ENCODE measurements at regions not wholly inside any gene's neighbourhood (a gene's known extent, or its start where the extent isn't known, plus 50 kb on each side); places are given as distances from the start of the nearest gene placed in this dataset.
A peak's percentile ranks its signal among the peaks of the same experiment; 100 is the strongest.

DNA sequence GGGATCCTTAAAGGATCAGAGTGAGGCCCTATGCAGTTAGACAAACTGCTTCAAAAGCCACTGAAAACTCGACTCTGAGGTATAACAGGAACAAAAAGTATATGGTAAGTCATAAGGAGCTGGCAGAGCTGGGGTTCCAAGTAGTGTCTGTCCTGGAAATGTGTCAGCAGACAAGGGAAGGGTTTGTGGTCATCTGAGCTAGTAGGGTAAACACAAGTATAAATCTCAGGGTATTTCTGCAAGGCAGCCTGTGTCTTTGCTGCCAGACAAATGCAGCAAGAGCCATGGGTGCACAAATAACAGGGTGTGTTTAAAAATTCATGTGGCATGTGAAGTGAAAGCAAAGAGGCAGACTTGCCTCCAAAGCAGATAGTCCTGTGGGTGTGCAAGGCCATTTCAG, 759.0 kb upstream of the ADAMTS5 start:
- H3K27me3 ChIP-seq (ENCODE audit: control insufficient read depth, insufficient read depth, low read length, poor library complexity, severe bottlenecking) = no peaks in the 10 kb centered on the region
- Mint-ChIP-seq H3K27me3 (ENCODE audit: insufficient read depth) (no peaks in the 10 kb centered on the region), H3K4me3 (no peak overlapping the region), H3K36me3 (ENCODE audit: low read depth) (peaks cover 5% of the 10 kb centered on the region), H3K27ac (no peak overlapping the region), H3K9me3 (peaks cover 18% of the 10 kb centered on the region), H3K4me1 (peaks cover 5% of the 10 kb centered on the region)
- TF ChIP-seq, protein P1, sequence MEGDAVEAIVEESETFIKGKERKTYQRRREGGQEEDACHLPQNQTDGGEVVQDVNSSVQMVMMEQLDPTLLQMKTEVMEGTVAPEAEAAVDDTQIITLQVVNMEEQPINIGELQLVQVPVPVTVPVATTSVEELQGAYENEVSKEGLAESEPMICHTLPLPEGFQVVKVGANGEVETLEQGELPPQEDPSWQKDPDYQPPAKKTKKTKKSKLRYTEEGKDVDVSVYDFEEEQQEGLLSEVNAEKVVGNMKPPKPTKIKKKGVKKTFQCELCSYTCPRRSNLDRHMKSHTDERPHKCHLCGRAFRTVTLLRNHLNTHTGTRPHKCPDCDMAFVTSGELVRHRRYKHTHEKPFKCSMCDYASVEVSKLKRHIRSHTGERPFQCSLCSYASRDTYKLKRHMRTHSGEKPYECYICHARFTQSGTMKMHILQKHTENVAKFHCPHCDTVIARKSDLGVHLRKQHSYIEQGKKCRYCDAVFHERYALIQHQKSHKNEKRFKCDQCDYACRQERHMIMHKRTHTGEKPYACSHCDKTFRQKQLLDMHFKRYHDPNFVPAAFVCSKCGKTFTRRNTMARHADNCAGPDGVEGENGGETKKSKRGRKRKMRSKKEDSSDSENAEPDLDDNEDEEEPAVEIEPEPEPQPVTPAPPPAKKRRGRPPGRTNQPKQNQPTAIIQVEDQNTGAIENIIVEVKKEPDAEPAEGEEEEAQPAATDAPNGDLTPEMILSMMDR (conservative IDR thresholded peaks at IDR 0.05) = no peak
- no peak overlapping the region for H3K27ac ChIP-seq (ENCODE audit: low read depth, low read length)
- peaks cover 11% of the 10 kb centered on the region for H3K9me3 ChIP-seq (ENCODE audit: control insufficient read depth, low read length)
- no peak overlapping the region for H3K4me3 ChIP-seq (ENCODE audit: low read length)
- H3K4me1 ChIP-seq (ENCODE audit: control insufficient read depth, insufficient read depth, low read length) = no peaks in the 10 kb centered on the region
- 76 to 86% methylated on average over 1 of the region's 1 CpG for WGBS, 2 experiments (ENCODE audit: insufficient coverage in 1 of 2, insufficient read length in 1 of 2)
- H3K9ac ChIP-seq (ENCODE audit: extremely low read depth, low read length, poor library complexity, severe bottlenecking) = no peak overlapping the region
- DNase-seq = no peak
- no peaks in the 10 kb centered on the region for H3K36me3 ChIP-seq (ENCODE audit: control insufficient read depth, insufficient read depth, low read length)

DNA sequence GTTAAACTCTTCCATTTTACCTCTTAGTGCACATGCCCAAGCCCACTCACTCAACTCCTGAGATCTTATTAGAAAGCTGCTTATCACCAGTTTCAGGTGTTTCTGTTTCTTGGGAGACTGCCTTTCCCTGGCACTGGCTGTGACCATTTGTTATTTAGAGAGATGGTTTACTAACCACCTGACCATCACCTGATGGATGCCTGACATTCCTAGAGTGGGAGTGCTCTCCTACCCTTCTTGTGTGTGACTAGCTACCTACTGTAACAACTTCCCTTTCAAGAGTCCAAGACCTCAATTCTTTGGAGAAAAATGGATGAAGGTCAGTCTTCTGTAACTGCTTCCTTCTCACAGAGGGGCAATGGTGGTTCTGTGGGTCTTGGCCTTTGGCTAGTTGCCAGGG, 755.2 kb upstream of the ADAMTS5 start:
- H3K27me3 Mint-ChIP-seq (ENCODE audit: insufficient read depth) = no peaks in the 10 kb centered on the region
- H3K4me1 ChIP-seq (ENCODE audit: control insufficient read depth, insufficient read depth, low read length) = no peaks in the 10 kb centered on the region
- peak; percentile 59 for DNase-seq
- peaks cover 5% of the 10 kb centered on the region for H3K36me3 Mint-ChIP-seq (ENCODE audit: low read depth)
- H3K4me3 ChIP-seq (ENCODE audit: low read length) = no peak overlapping the region
- H3K9me3 Mint-ChIP-seq = peaks cover 9% of the 10 kb centered on the region
- H3K27ac ChIP-seq (ENCODE audit: low read depth, low read length) = no peak overlapping the region
- peaks cover 11% of the 10 kb centered on the region for H3K9me3 ChIP-seq (ENCODE audit: control insufficient read depth, low read length)
- H3K27me3 ChIP-seq (ENCODE audit: control insufficient read depth, insufficient read depth, low read length, poor library complexity, severe bottlenecking) = no peaks in the 10 kb centered on the region
- H3K27ac Mint-ChIP-seq = peak overlapping the region; percentile 19
- H3K9ac ChIP-seq (ENCODE audit: extremely low read depth, low read length, poor library complexity, severe bottlenecking) = no peak overlapping the region
- H3K4me1 Mint-ChIP-seq = peaks cover 5% of the 10 kb centered on the region
- no peaks in the 10 kb centered on the region for H3K36me3 ChIP-seq (ENCODE audit: control insufficient read depth, insufficient read depth, low read length)
- no peak overlapping the region for H3K4me3 Mint-ChIP-seq
- TF ChIP-seq, protein P1 (conservative IDR thresholded peaks at IDR 0.05) = no peak

DNA sequence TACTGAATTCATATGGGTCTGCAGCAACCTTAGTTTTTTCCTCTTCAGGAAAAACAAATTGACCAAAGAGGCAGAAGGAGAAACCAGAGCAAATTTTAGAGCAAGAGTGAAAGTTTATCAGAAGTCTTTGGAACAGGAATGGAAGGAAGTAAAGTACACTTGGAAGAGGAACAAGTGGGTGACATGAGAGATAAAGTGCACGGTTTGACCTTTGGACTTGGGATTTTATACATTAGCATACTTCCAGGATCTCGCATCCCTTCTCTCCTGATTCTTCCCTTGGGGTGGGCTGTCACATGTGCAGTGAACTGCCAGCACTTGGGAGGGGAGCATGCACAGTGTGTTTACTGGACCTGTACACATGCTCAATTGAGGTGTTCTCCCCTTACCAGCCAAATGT, 754.8 kb upstream of the ADAMTS5 start:
- H3K4me1 ChIP-seq (ENCODE audit: control insufficient read depth, insufficient read depth, low read length) = no peaks in the 10 kb centered on the region
- WGBS, 2 experiments (ENCODE audit: insufficient coverage in 1 of 2, insufficient read length in 1 of 2) = 94% methylated on average over 2 of the region's 2 CpGs; no CpG with 5 or more reads in 1 of the 2 experiments
- peaks cover 9% of the 10 kb centered on the region for H3K9me3 Mint-ChIP-seq
- H3K36me3 Mint-ChIP-seq (ENCODE audit: low read depth) = peaks cover 5% of the 10 kb centered on the region
- TF ChIP-seq, protein P1 (conservative IDR thresholded peaks at IDR 0.05) = no peak
- H3K4me3 Mint-ChIP-seq = no peak overlapping the region
- no peaks in the 10 kb centered on the region for H3K27me3 Mint-ChIP-seq (ENCODE audit: insufficient read depth)
- no peak overlapping the region for H3K4me3 ChIP-seq (ENCODE audit: low read length)
- peaks cover 5% of the 10 kb centered on the region for H3K4me1 Mint-ChIP-seq
- H3K27ac Mint-ChIP-seq = peak overlapping the region; percentile 19
- H3K27ac ChIP-seq (ENCODE audit: low read depth, low read length) = no peak overlapping the region
- no peaks in the 10 kb centered on the region for H3K27me3 ChIP-seq (ENCODE audit: control insufficient read depth, insufficient read depth, low read length, poor library complexity, severe bottlenecking)
- H3K9me3 ChIP-seq (ENCODE audit: control insufficient read depth, low read length) = peaks cover 11% of the 10 kb centered on the region
- no peak overlapping the region for H3K9ac ChIP-seq (ENCODE audit: extremely low read depth, low read length, poor library complexity, severe bottlenecking)
- H3K36me3 ChIP-seq (ENCODE audit: control insufficient read depth, insufficient read depth, low read length) = no peaks in the 10 kb centered on the region
- no peak for DNase-seq

Measured in endodermal cell (in vitro differentiated cells).